HG03565 (cell line): ENCODE measurements at regions not wholly inside any gene's neighbourhood (a gene's known extent, or its start where the extent isn't known, plus 50 kb on each side); places are given as distances from the start of the nearest gene placed in this dataset.
"Not testable (repeated sequence)": the region's sequence is repeated elsewhere in the genome, so short reads cannot be mapped to it uniquely, and the experiment has no call there.

ENCODE experiments used
- ATAC-seq: cut with Tn5 transposase; IDR thresholded peaks from one replicate; pipeline ENCODE4 v1.9.1; 2021; ENCODE audit warnings: mild to moderate bottlenecking, moderate library complexity; ENCODE audit not compliant: unreplicated experiment

- no peak for ATAC-seq
Observed at GRCh38 chr5:96483878-96484277, 50.8 kb upstream of the PCSK1 start.

- ATAC-seq: no peak
Observed at GRCh38 chr5:96487859-96488258, 54.8 kb upstream of the PCSK1 start.

GRCh38 chr5:96489532-96489931 is 56.5 kb upstream of the PCSK1 start:
- no peak for ATAC-seq

GRCh38 chr5:96492459-96493047 is 59.5 kb upstream of the PCSK1 start:
- ATAC-seq: no peak

- ATAC-seq: no peak
Observed at GRCh38 chr5:96493219-96493790, 60.3 kb upstream of the PCSK1 start.

GRCh38 chr5:96495412-96495811 is 62.4 kb upstream of the PCSK1 start:
- ATAC-seq: not testable (repeated sequence)

GRCh38 chr5:96497027-96497426 is 64.0 kb upstream of the PCSK1 start:
- not testable (repeated sequence) for ATAC-seq

- no peak for ATAC-seq
Observed at GRCh38 chr5:96499753-96500345, 66.8 kb upstream of the PCSK1 start.

GRCh38 chr5:96501991-96502646 is 69.1 kb upstream of the PCSK1 start:
- no peak for ATAC-seq

- ATAC-seq: no peak
Observed at GRCh38 chr5:96503501-96504236, 70.6 kb upstream of the PCSK1 start.

GRCh38 chr5:96506376-96506775 is 73.3 kb upstream of the PCSK1 start:
- ATAC-seq: no peak

- ATAC-seq: no peak
Observed at GRCh38 chr5:96506866-96507527, 73.9 kb upstream of the PCSK1 start.

- ATAC-seq: no peak
Observed at GRCh38 chr5:96509316-96509715, 76.3 kb upstream of the PCSK1 start.

GRCh38 chr5:96509721-96510350 is 76.8 kb upstream of the PCSK1 start:
- ATAC-seq: no peak

- ATAC-seq: no peak
Observed at GRCh38 chr5:96516631-96517071, 83.6 kb upstream of the PCSK1 start.

GRCh38 chr5:96517295-96517694 is 84.2 kb upstream of the PCSK1 start:
- ATAC-seq: no peak

GRCh38 chr5:96520345-96520744 is 87.3 kb upstream of the PCSK1 start:
- no peak for ATAC-seq

GRCh38 chr5:96522635-96523355 is 89.7 kb upstream of the PCSK1 start:
- ATAC-seq: no peak

- ATAC-seq: no peak
Observed at GRCh38 chr5:96527768-96528661, 95.0 kb upstream of the PCSK1 start.
